NCI-H526 (cell line): ENCODE measurements at regions not wholly inside any gene's neighbourhood (a gene's known extent, or its start where the extent isn't known, plus 50 kb on each side); places are given as distances from the start of the nearest gene placed in this dataset.

Source experiments
- DNase-seq, 2 experiments: peaks; one replicate each; lab custom pipeline; 2025; lab: John Stamatoyannopoulos, UW

DNA sequence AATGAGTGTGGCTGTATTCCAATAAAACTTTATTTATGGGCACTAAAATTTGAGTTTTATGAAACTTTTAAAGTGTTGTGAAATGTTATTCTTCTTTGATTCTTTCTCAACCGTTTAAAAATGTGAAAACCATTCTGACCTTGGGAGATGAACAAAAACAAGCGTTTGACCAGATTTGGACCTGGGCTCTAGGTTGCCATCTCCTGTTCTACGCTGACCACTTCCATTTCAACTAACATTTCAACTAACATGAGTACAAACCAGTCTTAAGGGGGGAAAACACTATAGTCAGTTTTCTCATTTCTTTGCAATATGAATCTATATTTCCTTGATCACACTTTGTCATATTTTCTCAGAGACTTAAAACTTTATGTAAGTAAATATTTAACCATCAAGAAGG, 118.4 kb upstream of the IRX5 start:
- DNase-seq, result no peak

DNA sequence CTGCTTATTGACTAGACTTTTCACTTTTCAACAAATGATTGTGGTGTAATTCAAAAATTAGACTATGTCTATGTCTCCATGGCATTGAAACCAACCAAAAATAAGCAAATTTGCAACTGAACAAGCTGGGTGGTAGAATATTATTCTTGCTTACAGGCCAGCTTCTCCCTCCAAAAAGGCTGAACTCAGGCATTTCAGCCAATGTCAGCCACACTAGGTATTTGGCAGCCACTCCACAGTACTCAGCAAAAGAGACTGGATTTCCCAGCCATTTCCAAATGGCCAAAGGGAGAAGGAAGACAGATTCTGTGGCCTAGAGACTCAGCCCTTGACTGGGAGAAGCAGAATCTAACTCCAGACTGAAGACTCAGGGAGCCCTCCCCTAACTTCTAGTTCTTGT, 121.8 kb upstream of the IRX5 start:
- DNase-seq, result no peak

DNA sequence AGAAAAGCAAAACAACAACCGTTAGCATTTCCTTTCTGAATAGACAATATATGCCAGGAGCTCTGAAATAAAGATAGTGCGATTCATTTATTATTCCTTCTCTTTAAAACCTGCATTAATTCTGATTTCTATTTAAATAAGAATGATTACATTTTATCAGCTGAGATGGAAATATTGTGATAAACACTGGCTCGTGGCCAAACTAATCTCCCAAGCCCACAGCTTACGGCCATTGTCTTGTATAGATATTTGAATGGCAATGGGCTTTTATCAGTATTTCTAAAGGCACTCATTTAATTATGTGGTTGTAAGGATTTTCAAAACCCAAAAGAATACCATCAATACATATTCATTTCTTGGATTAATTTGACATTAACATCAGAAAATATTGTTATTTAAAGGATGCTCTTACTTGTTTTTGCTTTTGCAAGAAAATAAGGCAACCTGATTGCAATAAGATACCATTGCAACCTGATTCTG, 123.7 kb upstream of the IRX5 start:
- DNase-seq, result no peak

DNA sequence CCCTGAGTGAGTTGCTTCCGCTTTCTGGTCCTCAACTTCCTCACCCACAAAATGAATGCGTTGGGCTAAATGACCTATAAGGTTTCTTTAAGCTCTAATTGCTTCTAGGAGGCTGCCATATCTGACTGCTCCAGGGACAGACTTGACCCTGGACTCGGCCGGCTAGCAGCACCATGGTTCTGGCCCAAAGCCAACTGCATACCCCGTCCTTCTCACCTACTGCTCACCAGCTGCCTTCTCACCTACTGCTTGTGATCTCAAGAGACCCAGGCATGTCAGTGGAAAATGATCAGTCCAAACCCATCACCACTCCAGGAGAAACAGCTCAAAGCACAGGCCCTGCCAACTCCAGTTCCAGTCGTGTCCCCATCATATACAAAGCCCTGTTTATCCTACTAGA, 124.3 kb upstream of the IRX5 start:
- no peak for DNase-seq

DNA sequence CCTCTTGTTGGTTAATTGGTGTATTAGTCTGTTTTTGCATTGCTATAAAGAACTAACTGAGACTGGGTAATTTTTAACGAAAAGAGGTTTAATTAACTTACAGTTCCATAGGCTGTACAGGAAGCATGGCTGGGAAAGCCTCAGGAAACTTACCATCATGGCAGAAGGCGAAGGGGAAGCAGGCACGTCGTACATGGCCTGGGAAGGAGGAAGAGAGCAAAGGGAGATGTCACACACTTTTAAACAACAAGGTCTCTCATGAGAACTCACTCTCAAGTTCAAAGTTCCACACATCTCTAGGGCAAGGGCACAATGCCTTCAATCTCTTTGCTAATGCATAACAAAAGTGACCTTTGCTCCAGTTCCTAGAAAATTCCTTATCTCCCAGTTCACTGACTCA, 125.0 kb upstream of the IRX5 start:
- no peak for DNase-seq

DNA sequence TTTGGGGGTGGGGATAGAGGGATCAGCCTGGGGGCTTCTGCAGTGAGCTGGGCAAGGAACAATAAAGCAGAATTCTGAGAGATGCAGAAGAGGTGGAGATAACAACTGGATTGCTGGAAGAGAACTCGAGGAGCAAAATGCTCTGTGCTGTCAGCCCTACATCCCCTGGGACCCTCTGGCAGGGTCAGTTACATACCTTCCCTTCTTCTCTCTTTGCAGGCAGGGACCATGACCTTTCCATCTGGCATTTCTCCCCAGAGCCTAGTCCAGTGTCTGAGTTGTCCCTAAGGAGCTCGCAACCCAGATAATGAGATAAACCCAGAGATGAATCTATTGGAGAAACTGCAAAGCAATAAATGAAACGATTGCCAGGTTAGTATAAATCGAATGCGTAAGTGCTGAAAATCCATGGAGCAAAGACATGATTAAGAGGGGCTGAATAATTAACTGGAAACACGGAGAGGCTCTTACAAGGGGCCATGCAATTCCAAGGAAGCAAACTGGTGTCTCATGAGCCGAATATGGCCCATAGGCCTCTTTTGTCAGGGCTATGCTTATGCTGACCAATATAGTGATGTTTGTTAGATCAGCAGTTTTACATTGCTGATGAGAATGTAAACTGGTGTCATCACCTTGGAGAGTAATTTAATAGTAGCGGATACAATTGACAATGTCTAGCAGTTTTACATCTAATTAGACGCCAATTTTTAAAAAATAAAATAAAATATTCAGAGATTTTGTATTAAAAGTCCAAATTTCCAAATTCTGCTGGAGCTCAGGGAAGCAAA, 129.4 kb upstream of the IRX5 start:
- no peak for DNase-seq

DNA sequence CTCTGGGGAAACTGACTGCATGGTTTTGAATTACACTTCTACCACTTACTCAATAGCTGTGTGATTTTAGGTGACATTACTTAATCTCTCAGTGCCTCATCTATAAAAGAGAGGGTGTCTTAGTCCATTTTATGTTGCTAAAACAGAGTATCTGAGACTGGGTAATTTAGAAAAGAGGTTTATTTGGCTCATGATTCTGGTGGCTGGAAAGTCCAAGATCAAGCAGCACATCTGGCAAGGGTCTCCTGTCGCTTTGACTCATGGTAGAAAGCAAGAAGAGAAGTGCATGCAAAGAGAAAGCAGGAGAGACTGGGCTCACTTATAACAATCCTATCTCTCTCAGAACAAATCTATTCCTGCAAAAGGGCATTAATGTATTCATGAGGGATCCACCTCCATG, 132.4 kb upstream of the IRX5 start:
- no peak for DNase-seq

DNA sequence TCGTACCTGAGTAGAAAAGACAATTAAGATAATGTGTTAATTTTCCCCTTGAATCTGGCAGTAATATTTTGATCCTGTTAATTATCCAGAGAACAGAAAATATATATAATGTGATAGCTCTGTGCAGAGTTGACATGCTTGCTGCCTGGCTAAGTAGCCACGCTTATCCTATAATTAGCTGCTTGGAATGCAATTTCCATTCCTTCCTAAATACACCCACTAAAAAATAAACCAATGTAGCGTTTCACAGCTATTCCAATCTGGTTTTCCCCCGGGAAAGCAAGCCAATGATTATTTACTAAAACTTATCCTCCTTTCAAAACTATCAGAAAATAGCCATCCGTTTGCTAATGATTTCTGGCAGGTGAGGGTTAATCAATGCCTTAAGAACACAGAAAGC, 134.5 kb upstream of the IRX5 start:
- no peak for DNase-seq

DNA sequence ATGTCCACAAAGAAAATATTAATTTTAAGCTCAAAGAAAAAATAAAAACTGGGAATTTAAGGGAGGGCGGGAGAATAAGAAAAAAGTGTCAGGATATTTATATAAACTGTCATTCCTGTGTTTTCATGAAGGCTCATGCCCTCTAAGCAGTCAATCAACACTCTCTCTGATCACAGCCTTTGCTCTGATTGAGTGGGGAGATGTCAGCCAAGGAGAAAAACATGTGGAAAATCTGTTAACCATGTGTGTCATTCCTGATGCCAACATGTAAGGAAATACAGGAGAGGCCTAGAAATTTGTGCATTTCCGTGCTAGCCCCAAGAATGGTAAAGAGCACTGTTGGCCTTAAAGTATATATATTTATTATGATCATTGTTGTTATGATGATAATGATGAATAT, 137.9 kb upstream of the IRX5 start:
- DNase-seq, result no peak

DNA sequence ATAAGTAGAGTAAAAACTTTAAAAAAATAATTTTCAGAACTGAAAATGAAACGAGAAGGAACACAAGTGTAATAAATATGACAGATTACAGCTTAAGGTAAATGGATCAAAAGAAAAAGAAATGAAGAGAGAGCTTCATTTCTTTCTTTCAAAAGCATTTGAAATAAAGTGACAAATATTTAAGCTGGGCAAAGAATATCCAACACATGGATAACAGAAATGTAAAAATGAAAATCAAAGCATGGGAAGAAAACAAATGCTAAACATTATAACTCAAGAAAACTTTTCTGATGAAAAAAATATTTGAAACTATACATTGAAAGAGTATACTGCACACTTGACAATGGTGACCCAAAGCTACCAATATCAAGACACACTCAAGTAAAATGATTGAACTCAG, 143.6 kb upstream of the IRX5 start:
- DNase-seq, result no peak

DNA sequence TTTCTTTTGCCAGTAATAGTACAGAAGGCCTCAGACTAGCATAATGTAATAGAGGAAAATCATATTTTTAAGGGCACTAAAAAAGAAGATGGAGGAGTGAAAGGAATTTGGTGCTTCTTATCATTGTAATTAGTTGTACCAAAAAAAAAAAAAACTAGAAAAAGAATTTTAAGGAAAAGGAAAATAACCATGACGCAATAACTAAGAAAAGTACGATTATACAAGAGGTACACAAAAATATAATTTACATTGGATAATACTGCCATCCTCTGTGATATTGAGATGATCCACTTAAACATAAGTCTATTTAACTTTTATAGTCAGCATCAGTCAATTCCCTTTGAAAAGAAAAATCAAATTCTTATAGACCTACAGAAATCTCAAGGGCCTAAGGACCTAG, 146.7 kb upstream of the IRX5 start:
- no peak for DNase-seq

DNA sequence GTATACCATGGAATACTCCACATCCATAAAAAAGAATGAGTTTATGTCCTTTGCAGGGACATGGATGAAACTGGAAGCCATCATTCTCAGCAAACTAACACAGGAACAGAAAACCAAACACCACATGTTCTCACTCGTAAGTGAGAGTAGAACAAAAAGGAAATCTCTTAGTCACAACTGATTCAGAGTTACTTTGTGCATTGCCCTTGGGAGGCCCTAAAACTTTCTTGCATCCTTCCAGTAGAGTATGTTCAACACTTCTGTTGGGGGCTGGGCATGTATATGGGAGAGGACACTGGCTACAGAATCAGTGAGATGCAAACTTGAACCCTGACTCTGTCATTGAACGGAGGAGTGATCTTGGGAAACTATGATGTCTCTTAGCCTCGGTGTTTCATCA, 147.4 kb upstream of the IRX5 start:
- DNase-seq, result no peak

DNA sequence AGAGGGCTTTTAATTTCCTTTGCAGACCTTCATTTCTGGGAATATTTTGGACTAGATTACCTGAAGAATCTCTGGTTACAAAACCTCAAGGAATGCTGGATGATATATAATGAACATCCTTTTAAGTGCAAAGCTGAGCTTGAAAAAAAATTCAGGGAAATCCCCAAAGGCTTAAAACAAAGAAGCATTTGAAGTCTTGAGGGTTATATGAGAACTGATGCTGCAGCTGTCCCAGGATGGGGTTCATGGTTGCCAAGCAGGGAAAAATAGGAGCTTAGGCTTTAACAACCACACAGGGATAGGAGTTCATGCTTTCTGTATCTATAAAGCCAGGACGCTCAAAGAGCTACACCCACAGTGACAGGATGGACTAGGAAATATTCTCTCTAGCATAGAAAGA, 150.4 kb upstream of the IRX5 start:
- no peak for DNase-seq

DNA sequence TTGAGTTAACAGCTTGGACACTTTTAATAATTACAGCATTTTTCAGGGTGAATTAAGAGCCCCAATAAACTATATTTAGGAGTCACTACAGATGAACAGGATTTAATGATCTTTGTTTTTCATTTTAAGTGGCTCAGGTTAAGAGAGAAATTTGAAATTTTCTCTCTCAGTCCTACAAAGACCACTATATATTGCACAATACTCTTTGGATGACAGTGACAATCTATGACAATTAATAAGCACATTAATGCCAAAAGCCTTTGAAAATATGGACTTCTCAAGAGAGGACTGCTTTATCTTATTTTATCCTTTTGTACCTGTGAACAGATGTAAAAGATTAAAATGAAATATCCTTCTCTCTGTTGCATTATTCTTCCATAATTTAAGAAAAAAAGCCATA, 151.1 kb upstream of the IRX5 start:
- DNase-seq, result no peak

DNA sequence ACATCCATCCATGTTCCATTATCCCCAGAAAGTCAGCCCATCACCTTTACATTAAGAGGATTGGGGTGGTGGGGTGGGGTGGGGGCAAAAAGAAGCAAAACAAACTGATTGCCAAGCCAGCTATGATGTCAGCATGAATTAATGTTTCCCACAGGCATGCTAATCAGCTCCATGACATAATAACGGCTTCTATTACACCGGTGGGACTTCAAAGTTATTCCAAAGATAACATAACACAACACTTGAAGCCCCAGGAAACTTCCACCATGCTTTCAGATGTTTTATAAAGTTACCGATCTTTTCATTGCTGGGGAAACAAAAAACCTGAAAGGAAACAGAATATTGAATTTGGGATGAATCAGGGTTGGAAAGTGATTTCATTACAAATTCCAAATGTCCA, 155.9 kb upstream of the IRX5 start:
- DNase-seq, result no peak

DNA sequence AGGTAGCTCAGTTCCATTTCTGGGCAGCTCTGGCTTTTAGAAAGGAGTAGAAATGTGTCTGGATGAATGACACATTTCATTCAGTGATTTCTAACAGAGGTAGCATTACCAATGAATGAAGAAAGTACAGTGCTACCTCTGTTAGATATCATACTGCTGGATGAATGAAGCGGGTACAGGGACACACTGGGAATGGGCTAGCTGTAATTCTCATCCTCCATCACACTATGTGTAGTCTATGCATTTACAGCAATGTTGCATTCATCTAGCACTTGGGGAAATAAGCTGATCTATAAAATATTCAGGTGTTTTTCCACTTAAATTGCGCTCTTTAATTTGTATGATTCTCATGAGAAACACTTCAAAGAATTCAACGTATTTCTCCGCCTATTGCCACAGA, 158.3 kb upstream of the IRX5 start:
- DNase-seq, result no peak

DNA sequence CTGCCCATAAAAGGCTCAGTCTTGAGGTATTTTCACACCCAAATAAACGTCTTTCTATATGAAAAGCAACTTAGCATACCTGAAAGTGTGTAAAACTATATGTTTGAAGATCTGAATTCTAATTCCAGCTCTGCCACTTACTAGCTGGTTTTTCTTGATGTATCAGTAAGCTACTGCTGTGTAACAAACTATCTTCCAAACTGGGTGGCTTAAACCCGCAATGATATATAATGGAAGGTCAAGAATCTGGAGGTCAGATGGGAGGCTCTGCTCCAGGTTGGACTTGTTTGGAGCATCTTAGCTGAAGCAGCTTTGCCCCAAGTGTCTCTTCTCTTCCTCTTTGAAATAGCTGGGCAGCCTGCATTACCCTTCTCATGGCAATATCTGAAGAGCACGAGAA, 164.3 kb upstream of the IRX5 start:
- DNase-seq, result no peak

DNA sequence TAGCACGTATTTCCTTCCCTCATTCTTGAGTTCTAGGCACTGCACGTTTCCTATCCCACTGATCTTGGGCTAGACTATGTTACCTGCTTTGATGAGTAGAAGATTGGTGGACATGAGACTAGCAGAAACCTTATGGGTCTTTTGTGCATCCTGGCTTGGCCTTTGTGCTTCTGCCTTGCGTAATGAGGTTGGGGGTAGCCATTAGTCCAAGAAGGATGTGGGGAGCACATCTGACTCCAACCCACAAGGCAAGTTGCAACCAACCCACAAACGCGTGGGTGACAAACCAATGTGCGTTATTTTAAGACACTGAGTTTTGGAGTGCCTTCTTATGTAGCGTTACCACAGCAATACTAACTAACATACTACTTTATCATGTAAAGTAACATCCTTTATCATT, 180.4 kb upstream of the IRX5 start:
- no peak for DNase-seq

DNA sequence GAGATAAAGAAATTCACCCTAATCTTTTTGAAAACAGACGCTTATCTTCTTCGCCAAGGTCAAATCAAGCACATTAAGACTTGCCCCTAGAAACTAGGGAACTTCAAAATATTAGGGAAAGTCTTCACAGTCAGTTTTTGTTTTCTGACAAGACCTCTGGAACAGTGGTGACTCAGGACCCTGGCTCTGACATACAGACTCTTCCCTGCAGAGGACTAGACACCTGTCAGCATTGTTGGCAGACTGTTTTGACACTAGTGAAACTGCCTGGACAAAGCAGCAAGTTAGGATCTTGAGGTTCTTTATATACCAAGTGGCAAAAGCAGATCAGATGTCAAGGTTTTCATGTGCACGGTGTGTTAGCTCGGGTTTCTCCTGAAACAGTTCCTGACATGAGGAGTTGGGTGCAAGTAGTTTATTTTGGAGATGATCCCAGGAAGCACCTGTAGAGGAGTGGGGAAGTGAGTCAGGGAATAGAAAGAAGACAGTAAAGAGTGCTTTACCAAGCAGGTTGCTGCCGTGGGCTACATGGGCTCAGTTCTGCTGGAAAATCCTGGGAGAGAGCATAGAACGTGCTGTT, 182.0 kb upstream of the IRX5 start:
- DNase-seq, result no peak

DNA sequence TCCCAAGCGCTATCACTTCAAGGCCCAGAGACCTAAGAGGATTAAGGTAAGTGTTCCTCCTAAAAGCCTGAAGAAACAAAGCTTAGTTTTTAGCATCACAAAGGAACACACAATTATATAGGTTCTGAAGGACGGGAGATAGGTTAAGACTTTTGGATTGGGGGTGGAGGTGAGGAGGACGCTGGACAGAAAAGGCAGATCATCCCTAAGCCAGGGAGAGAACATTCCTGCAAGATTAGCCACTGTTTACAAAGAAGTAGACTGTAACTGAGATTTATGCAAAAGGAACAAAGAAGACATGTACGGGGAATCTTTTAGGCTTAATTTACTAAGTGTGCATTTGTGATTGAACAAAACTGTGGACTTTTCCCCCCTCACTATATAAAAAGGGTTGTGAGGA, 184.1 kb upstream of the IRX5 start:
- no peak for DNase-seq

DNA sequence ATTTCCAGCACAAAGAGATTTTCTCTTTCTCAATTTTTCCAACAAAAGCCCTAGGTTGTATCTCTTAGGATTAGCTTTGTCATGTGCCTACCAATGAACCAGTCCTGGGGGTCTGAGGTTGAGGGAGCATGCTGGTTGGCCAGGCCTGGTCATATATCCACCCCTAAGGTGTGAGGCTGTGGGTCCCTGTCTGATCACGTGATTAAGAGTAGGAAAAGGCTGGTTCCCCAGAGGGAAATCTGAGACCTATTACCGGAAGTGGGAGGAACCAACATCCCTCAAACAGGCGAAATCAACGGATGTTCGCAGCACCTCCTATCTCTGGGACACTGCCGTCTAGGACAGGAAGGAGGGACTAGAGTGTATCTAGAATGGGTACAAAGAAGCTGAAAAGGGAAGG, 185.7 kb upstream of the IRX5 start:
- DNase-seq, result no peak

DNA sequence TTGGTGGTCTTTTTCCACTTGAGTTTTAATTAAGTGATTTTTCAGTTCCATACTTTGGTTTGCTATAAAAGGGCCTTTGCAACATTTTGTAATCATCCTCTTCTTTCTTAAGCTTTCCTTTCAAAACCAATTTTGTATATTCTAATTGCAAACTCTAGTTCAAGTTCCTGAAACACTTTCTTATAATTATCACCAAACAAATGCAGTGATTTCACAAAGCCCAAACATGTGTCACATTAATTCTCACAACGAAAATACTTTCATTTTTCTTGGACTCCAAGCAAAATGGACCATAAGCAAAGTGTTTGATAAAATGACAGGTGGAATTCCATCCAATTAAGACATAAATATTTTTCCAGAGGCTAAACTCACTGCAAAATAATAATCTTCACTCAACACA, 188.2 kb upstream of the IRX5 start:
- no peak for DNase-seq

DNA sequence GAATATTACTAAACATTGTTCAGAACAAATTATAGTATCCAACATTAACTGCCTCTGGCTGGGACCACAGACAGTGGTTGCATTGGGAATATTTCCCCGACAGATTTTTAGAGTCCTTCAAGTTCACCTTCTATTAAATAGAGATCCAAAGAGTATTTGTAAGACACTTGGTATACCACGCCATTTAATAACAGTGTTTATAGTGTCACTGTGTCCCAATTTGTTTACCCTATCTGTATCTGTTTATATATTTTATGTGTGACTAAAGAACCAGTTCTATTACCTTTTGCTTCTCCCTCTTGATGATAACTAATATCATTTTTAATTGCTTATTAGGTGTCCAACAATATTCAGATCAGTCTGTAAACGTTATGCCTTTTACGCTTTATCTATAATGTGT, 191.3 kb upstream of the IRX5 start:
- no peak for DNase-seq

DNA sequence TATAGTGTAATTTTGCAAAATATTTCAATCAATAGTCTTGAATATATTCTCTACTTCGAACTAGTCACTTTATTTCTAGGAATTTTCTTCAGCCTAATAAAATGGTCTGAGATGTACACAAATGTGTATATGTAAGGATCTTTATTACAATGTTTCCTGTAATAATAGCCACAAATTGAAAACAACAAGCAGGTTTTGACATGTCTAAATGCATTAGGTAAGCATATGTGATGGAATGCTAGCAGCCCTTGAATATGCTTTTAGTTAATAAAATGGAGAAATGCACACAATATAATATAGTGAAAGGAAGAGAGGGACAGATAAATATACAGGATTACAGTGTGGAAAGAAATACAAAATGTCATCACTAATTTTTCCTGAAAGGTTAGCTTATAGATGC, 196.5 kb upstream of the IRX5 start:
- DNase-seq, result no peak
